ENCODE measurements at regions not wholly inside any gene's neighbourhood (a gene's known extent, or its start where the extent isn't known, plus 50 kb on each side); places are given as distances from the start of the nearest gene placed in this dataset.

- intact Hi-C loops (cut with micrococcal nuclease; ENCODE audit: unreplicated experiment) (no loop called here), in situ Hi-C loops (cut with MboI) (no loop called here)
- no peak overlapping the region for H3K4me2 ChIP-seq (ENCODE audit: control insufficient read depth, insufficient read depth)
- H3K4me3 ChIP-seq: no peak overlapping the region
- H3K36me3 ChIP-seq (ENCODE audit: control insufficient read depth in 2 of 2, insufficient read depth in 2 of 2, low read length in 1 of 2): no peaks in the 10 kb centered on the region
- FAIRE-seq: no peak
- RAD21 ChIA-PET (ENCODE audit: unreplicated experiment): no interaction called here
- H4K20me1 ChIP-seq (ENCODE audit: control insufficient read depth, insufficient read depth): no peaks in the 10 kb centered on the region
- no peaks in the 10 kb centered on the region for H3K79me2 ChIP-seq (ENCODE audit: control insufficient read depth, insufficient read depth, low read length)
- no peak overlapping the region for H3K9ac ChIP-seq (ENCODE audit: control insufficient read depth, insufficient read depth, low read length)
- H2AFZ ChIP-seq (ENCODE audit: control insufficient read depth, low read depth, low read length): no peak overlapping the region
- H3K27me3 ChIP-seq (replicated peaks in 1 of 2; ENCODE audit: control insufficient read depth in 2 of 2, insufficient read depth in 2 of 2, low read length in 1 of 2): no peaks in the 10 kb centered on the region
- no peaks in the 10 kb centered on the region for H3K9me3 ChIP-seq (replicated peaks; ENCODE audit: control insufficient read depth, insufficient read depth, low read length)
- TF ChIP-seq CBX5 (IDR thresholded peaks at IDR 0.05; ENCODE audit: low read depth): 0 out of 2 replicates have a peak, but pooled peaks have one; percentile 42
- no peak for TF ChIP-seq NR2C2 (IDR thresholded peaks at IDR 0.05; ENCODE audit: borderline replicate concordance, control insufficient read depth, insufficient read length, low read depth)
- H3K27ac ChIP-seq (ENCODE audit: control insufficient read depth, insufficient read depth): no peak overlapping the region
- ATAC-seq: no peak
- BruUV-seq (replicated peaks): no TSS peak
- CTCF ChIA-PET: no interaction called here
- no peaks in the 10 kb centered on the region for H3K4me1 ChIP-seq (ENCODE audit: control insufficient read depth, insufficient read depth, low read length)
- POLR2A ChIA-PET: no interaction called here
- SMC1A ChIA-PET (ENCODE audit: uncharacterized antibody, unreplicated experiment): no interaction called here
- no peak for DNase-seq (ENCODE audit: low read depth, low spot score)
Observed at GRCh38 chr10:9851808-9852207, 1165.9 kb upstream of the CELF2 start.

DNA sequence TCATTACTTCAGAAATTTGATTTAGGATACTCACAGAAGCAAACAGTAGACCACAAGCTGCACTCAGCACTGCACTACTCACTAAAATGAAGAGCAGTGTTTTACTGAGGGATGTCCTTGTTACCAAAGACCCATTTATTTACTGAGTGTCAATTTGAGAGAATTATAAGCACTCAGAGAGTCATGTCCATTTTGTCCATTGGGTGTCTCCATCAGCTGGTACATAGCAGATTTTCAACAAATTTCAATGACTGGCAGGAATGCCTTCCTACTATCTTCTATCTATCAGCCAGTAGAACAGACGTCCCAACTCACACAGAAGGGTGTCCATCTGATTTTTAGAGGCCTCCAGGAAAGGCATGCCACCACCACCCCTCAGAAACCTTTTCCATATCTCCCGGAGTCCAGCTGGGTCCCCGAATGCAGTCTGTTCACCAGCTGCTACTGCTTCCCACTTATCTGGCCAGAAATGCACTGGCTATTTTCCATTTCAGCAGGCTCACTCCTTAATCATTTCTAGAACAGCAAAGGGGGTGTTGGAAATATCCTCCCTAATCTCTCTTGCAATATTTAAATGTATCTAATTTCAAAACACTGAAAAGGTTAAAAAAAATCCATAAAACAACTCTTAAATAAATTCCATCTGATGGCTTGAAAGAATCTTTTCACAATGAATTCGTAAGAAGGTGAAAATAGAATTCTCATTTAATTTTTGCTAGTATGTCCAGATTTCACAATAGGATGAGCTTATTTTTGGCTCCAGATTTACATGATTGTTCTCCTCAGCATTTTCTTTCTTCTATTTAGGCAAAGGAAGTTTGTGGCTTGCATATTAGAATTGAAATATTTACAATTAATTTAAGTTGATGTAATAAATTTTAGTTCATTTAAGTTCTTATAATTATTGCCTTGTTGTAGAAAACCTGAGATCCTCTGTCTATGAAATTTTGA lies 1164.0 kb upstream of the CELF2 start:
- POLR2A ChIA-PET: no interaction called here
- no peak overlapping the region for H3K4me2 ChIP-seq (ENCODE audit: control insufficient read depth, insufficient read depth)
- H3K27me3 ChIP-seq (replicated peaks in 1 of 2; ENCODE audit: control insufficient read depth in 2 of 2, insufficient read depth in 2 of 2, low read length in 1 of 2): no peaks in the 10 kb centered on the region
- H3K4me3 ChIP-seq: no peak overlapping the region
- H4K20me1 ChIP-seq (ENCODE audit: control insufficient read depth, insufficient read depth): no peaks in the 10 kb centered on the region
- FAIRE-seq: no peak
- intact Hi-C loops (cut with micrococcal nuclease; ENCODE audit: unreplicated experiment) (no loop called here), in situ Hi-C loops (cut with MboI) (no loop called here)
- H3K4me1 ChIP-seq (ENCODE audit: control insufficient read depth, insufficient read depth, low read length): no peaks in the 10 kb centered on the region
- no peaks in the 10 kb centered on the region for H3K36me3 ChIP-seq (ENCODE audit: control insufficient read depth in 2 of 2, insufficient read depth in 2 of 2, low read length in 1 of 2)
- no peak for ATAC-seq
- no peak overlapping the region for H3K27ac ChIP-seq (ENCODE audit: control insufficient read depth, insufficient read depth)
- 0% methylated on average over 4 of the region's 4 CpGs for WGBS (ENCODE audit: insufficient coverage, insufficient replicate concordance, low lambda C conversion rate, missing lambda C conversion rate)
- BruUV-seq (replicated peaks): no TSS peak
- no peak for DNase-seq (ENCODE audit: low read depth, low spot score)
- RAD21 ChIA-PET (ENCODE audit: unreplicated experiment): no interaction called here
- no peak overlapping the region for H3K9ac ChIP-seq (ENCODE audit: control insufficient read depth, insufficient read depth, low read length)
- no peaks in the 10 kb centered on the region for H3K79me2 ChIP-seq (ENCODE audit: control insufficient read depth, insufficient read depth, low read length)
- SMC1A ChIA-PET (ENCODE audit: uncharacterized antibody, unreplicated experiment): no interaction called here
- no peak overlapping the region for H2AFZ ChIP-seq (ENCODE audit: control insufficient read depth, low read depth, low read length)
- H3K9me3 ChIP-seq (replicated peaks; ENCODE audit: control insufficient read depth, insufficient read depth, low read length): no peaks in the 10 kb centered on the region
- CTCF ChIA-PET: no interaction called here
- TF ChIP-seq, protein P1, sequence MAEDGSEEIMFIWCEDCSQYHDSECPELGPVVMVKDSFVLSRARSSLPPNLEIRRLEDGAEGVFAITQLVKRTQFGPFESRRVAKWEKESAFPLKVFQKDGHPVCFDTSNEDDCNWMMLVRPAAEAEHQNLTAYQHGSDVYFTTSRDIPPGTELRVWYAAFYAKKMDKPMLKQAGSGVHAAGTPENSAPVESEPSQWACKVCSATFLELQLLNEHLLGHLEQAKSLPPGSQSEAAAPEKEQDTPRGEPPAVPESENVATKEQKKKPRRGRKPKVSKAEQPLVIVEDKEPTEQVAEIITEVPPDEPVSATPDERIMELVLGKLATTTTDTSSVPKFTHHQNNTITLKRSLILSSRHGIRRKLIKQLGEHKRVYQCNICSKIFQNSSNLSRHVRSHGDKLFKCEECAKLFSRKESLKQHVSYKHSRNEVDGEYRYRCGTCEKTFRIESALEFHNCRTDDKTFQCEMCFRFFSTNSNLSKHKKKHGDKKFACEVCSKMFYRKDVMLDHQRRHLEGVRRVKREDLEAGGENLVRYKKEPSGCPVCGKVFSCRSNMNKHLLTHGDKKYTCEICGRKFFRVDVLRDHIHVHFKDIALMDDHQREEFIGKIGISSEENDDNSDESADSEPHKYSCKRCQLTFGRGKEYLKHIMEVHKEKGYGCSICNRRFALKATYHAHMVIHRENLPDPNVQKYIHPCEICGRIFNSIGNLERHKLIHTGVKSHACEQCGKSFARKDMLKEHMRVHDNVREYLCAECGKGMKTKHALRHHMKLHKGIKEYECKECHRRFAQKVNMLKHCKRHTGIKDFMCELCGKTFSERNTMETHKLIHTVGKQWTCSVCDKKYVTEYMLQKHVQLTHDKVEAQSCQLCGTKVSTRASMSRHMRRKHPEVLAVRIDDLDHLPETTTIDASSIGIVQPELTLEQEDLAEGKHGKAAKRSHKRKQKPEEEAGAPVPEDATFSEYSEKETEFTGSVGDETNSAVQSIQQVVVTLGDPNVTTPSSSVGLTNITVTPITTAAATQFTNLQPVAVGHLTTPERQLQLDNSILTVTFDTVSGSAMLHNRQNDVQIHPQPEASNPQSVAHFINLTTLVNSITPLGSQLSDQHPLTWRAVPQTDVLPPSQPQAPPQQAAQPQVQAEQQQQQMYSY (CRISPR knock-in tag; IDR thresholded peaks at IDR 0.05): no peak
- TF ChIP-seq BRCA1 (IDR thresholded peaks at IDR 0.05; ENCODE audit: low read depth, low read length): no peak
- no peak for TF ChIP-seq ZNF217 (IDR thresholded peaks at IDR 0.05)
- TF ChIP-seq NFYA (IDR thresholded peaks at IDR 0.05; ENCODE audit: borderline replicate concordance, low read depth, low read length): no peak
- TF ChIP-seq, protein P2, sequence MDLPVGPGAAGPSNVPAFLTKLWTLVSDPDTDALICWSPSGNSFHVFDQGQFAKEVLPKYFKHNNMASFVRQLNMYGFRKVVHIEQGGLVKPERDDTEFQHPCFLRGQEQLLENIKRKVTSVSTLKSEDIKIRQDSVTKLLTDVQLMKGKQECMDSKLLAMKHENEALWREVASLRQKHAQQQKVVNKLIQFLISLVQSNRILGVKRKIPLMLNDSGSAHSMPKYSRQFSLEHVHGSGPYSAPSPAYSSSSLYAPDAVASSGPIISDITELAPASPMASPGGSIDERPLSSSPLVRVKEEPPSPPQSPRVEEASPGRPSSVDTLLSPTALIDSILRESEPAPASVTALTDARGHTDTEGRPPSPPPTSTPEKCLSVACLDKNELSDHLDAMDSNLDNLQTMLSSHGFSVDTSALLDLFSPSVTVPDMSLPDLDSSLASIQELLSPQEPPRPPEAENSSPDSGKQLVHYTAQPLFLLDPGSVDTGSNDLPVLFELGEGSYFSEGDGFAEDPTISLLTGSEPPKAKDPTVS (IDR thresholded peaks at IDR 0.05; ENCODE audit: low read depth, low read length): no peak
- no peak for TF ChIP-seq NBN (IDR thresholded peaks at IDR 0.05)
- no peak for TF ChIP-seq BMI1 (IDR thresholded peaks at IDR 0.05; ENCODE audit: borderline replicate concordance)
- no peak for TF ChIP-seq POLR2A (IDR thresholded peaks at IDR 0.05; ENCODE audit: low read depth, low read length)
